T-helper 2 cell treated with Interferon-gamma antibody and Interleukin-4, amounts not matched to agents 5 μg/mL and 100 μg/mL, for 36 hours (primary cell): ENCODE measurements at regions not wholly inside any gene's neighbourhood (a gene's known extent, or its start where the extent isn't known, plus 50 kb on each side); places are given as distances from the start of the nearest gene placed in this dataset.

Experiments
- DNase-seq: peaks from one replicate; pipeline ENCODE4 v3.0.0; 2021; ENCODE audit warnings: low spot score
- H3K27ac Mint-ChIP-seq: one replicate; pipeline ENCODE4 v1.8.0; 2021; ENCODE audit warnings: mild to moderate bottlenecking, mixed read lengths
- H3K27me3 Mint-ChIP-seq: one replicate; pipeline ENCODE4 v1.8.0; 2021; ENCODE audit warnings: low read depth, mixed read lengths
- H3K36me3 Mint-ChIP-seq: one replicate; pipeline ENCODE4 v1.8.0; 2021; ENCODE audit warnings: low read depth, mixed read lengths
- H3K4me1 Mint-ChIP-seq: one replicate; pipeline ENCODE4 v1.8.0; 2021; ENCODE audit warnings: low read depth, mixed read lengths
- H3K4me3 Mint-ChIP-seq: one replicate; pipeline ENCODE4 v1.8.0; 2022; ENCODE audit warnings: mild to moderate bottlenecking, moderate library complexity, mixed read lengths
- H3K9me3 Mint-ChIP-seq: one replicate; pipeline ENCODE4 v1.8.0; 2021; ENCODE audit warnings: mixed read lengths

DNA sequence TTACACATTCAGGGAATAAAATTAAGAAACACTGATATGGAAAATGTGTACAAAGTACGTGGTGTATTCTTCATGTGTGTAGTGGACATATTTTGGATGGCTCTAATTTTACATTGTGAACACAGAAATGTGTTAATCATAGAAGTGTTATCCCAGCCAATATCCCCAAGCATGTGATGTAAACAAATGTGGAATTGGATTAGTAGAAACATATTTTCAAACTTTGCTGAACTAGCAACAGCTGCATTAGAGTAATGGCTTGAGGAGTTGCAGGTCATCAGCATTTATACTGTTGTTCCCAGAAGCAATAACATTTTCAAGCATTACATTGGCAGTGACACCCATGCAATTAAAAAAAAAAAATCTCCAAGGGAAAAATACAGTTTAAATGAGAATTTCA, 600.6 kb downstream of the SLITRK1 start:
- Mint-ChIP-seq H3K27ac (no peak overlapping the region), H3K27me3 (no peaks in the 10 kb centered on the region), H3K4me3 (no peak overlapping the region), H3K36me3 (no peaks in the 10 kb centered on the region), H3K4me1 (no peaks in the 10 kb centered on the region), H3K9me3 (peaks cover 11% of the 10 kb centered on the region)
- DNase-seq, result no peak

GRCh38 chr13:83274679-83275078, 607.6 kb downstream of the SLITRK1 start:
- H3K27me3 Mint-ChIP-seq, result no peaks in the 10 kb centered on the region
- H3K27ac Mint-ChIP-seq, result no peak overlapping the region
- no peaks in the 10 kb centered on the region for H3K36me3 Mint-ChIP-seq
- H3K4me3 Mint-ChIP-seq, result no peak overlapping the region
- H3K4me1 Mint-ChIP-seq, result no peaks in the 10 kb centered on the region
- H3K9me3 Mint-ChIP-seq, result peaks cover 19% of the 10 kb centered on the region
- DNase-seq, result no peak

DNA sequence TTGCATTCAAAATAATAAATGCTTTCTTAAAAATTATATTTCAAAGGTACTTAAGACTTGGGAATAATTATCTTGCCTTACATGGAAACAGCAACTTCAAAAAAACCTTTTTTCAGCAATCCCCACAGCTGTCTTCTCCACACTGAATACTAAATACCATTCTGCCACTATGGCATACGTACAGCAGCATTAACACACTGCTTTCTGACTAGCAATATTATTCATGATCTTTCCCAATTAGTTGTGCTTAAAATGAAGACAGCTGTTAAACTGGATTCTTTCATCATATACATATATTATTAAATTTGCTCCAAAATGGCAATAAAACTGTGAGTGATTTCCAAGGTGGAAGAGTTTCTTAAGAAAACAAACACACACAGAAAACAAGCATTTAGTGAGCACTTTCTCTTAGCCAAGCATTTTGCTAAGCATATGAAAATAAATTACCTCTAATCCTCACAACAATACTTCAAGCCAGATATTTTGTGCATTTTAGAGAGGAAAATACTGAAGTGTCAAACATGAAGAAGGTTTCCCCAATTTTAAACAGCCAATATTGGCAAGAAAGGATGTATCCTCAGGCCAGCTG, 609.5 kb downstream of the SLITRK1 start:
- no peak for DNase-seq
- H3K9me3 Mint-ChIP-seq, result peaks cover 19% of the 10 kb centered on the region
- no peak overlapping the region for H3K27ac Mint-ChIP-seq
- H3K36me3 Mint-ChIP-seq, result no peaks in the 10 kb centered on the region
- H3K4me3 Mint-ChIP-seq, result no peak overlapping the region
- no peaks in the 10 kb centered on the region for H3K4me1 Mint-ChIP-seq
- no peaks in the 10 kb centered on the region for H3K27me3 Mint-ChIP-seq

- no peak overlapping the region for H3K4me3 Mint-ChIP-seq
- H3K9me3 Mint-ChIP-seq, result peaks cover 16% of the 10 kb centered on the region
- no peaks in the 10 kb centered on the region for H3K4me1 Mint-ChIP-seq
- H3K27me3 Mint-ChIP-seq, result no peaks in the 10 kb centered on the region
- H3K36me3 Mint-ChIP-seq, result no peaks in the 10 kb centered on the region
- no peak for DNase-seq
- no peak overlapping the region for H3K27ac Mint-ChIP-seq
These were observed 610.2 kb downstream of the SLITRK1 start for GRCh38 chr13:83272076-83272475.

- Mint-ChIP-seq H3K36me3 (no peaks in the 10 kb centered on the region), H3K4me3 (no peak overlapping the region), H3K27me3 (no peaks in the 10 kb centered on the region), H3K9me3 (peaks cover 24% of the 10 kb centered on the region), H3K27ac (no peak overlapping the region), H3K4me1 (no peaks in the 10 kb centered on the region)
- no peak for DNase-seq
These were observed 617.0 kb downstream of the SLITRK1 start for GRCh38 chr13:83265279-83265678.

DNA sequence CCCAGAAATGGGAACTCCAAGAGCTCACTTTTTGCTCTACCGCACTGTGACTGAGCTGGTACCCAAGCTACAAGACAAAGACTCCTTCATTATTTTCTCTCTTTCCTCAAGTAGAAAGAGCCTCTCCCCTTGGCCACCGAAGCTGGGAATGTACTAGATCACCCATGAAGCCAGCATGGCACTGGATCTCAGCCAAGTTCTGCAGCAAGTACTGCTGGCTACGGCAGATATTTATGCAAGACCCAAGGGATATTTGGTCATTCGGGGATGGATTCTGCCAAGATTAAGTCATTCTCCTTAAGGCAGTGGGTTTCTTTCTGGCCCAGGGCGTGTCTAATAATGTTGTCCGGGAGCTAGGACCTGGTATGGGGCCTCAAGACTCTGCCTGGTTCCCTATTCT, 633.5 kb downstream of the SLITRK1 start:
- Mint-ChIP-seq H3K4me1 (no peaks in the 10 kb centered on the region), H3K4me3 (no peak overlapping the region), H3K9me3 (peaks cover 28% of the 10 kb centered on the region), H3K27ac (no peak overlapping the region), H3K36me3 (no peaks in the 10 kb centered on the region), H3K27me3 (no peaks in the 10 kb centered on the region)
- DNase-seq, result no peak

DNA sequence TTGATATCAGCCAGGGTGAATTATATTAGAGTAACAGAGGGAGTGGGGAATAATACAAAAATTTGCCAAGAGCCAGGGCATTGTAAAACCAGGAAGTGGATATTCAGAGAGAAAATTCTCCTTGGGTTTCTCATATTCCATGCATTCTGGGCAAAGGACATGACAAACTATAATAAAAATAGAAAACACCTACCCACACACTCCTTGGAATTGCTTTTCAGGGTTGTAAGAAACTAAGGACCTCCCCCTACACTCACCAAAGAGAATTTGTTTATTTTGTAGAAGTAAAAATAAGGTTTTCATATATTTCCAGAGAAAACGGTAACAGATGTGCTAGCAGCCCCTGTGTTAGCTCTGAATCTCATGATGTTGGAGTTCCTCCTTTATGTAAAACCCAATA, 649.6 kb downstream of the SLITRK1 start:
- no peak for DNase-seq
- Mint-ChIP-seq H3K27ac (no peak overlapping the region), H3K36me3 (no peaks in the 10 kb centered on the region), H3K9me3 (peaks cover 16% of the 10 kb centered on the region), H3K4me3 (no peak overlapping the region), H3K27me3 (no peaks in the 10 kb centered on the region), H3K4me1 (no peaks in the 10 kb centered on the region)

DNA sequence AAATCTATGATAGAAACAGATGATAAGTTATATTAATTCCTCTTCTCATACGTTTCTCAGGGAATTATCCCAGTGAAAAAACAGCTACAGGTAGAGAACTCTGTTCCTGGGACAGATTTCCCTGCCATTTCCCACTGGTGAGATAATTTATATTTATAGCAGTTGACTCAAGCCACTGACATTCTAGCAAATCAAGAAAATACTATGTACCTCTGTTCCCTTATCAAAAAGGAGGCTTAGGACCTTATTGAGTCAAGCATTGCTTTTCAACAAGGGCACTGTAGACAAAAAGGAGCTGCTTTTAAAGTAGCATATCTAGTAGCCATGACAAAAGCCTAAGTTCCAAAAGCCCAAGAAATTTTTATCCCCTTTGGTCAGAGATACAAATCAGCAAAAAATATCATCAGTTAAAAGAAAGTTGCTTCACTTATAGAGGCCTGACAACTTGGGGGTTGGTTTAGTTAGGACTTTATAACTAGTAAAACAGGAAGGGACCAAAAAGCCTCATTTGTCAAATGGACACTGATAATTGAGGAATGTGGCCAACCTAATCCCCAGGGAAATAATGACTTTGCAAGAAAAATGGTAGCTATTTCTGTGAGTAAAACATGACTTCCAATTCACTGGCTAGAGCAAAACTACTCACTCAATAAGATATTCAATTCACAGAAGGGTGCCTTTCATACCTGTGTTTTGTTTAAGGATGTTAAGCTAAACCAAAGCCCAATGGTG, 652.5 kb downstream of the SLITRK1 start:
- Mint-ChIP-seq H3K9me3 (peaks cover 10% of the 10 kb centered on the region), H3K27me3 (no peaks in the 10 kb centered on the region), H3K4me1 (no peaks in the 10 kb centered on the region), H3K36me3 (no peaks in the 10 kb centered on the region), H3K4me3 (no peak overlapping the region), H3K27ac (no peak overlapping the region)
- DNase-seq, result no peak

- Mint-ChIP-seq H3K36me3 (no peaks in the 10 kb centered on the region), H3K27me3 (no peaks in the 10 kb centered on the region), H3K27ac (no peak overlapping the region), H3K4me1 (no peaks in the 10 kb centered on the region), H3K9me3 (peaks cover 12% of the 10 kb centered on the region), H3K4me3 (no peak overlapping the region)
- DNase-seq, result no peak
These were observed 658.7 kb downstream of the SLITRK1 start for GRCh38 chr13:83223546-83223945.

DNA sequence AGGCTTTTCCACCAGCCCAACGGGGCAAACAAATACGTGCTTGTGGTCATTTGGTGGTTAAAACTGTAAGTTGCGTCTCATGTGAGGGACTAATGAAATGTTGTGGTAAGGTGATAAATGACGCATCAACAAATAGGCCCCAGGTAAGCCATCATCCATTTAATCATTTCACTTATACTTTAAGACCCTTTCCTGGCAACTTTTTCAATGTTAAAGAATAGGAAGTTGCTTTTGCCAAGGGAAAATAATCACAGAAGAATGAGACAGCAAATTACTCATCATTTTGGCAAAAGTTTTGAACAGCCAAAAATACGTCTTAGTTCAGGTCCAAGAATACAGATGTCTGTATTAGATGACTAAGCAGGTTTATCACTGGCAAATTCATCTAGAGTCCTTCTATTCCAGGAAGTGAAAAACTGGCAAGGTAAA, 660.4 kb downstream of the SLITRK1 start:
- H3K27me3 Mint-ChIP-seq, result no peaks in the 10 kb centered on the region
- no peak overlapping the region for H3K4me3 Mint-ChIP-seq
- H3K36me3 Mint-ChIP-seq, result no peaks in the 10 kb centered on the region
- H3K4me1 Mint-ChIP-seq, result no peaks in the 10 kb centered on the region
- no peak for DNase-seq
- no peak overlapping the region for H3K27ac Mint-ChIP-seq
- peaks cover 20% of the 10 kb centered on the region for H3K9me3 Mint-ChIP-seq

GRCh38 chr13:83221256-83221655, 661.0 kb downstream of the SLITRK1 start:
- H3K27ac Mint-ChIP-seq, result no peak overlapping the region
- peaks cover 20% of the 10 kb centered on the region for H3K9me3 Mint-ChIP-seq
- no peaks in the 10 kb centered on the region for H3K36me3 Mint-ChIP-seq
- DNase-seq, result no peak
- no peak overlapping the region for H3K4me3 Mint-ChIP-seq
- no peaks in the 10 kb centered on the region for H3K4me1 Mint-ChIP-seq
- H3K27me3 Mint-ChIP-seq, result no peaks in the 10 kb centered on the region

- H3K9me3 Mint-ChIP-seq, result peaks cover 18% of the 10 kb centered on the region
- H3K27me3 Mint-ChIP-seq, result no peaks in the 10 kb centered on the region
- H3K36me3 Mint-ChIP-seq, result no peaks in the 10 kb centered on the region
These were observed 662.0 kb downstream of the SLITRK1 start for GRCh38 chr13:83220241-83220640.

DNA sequence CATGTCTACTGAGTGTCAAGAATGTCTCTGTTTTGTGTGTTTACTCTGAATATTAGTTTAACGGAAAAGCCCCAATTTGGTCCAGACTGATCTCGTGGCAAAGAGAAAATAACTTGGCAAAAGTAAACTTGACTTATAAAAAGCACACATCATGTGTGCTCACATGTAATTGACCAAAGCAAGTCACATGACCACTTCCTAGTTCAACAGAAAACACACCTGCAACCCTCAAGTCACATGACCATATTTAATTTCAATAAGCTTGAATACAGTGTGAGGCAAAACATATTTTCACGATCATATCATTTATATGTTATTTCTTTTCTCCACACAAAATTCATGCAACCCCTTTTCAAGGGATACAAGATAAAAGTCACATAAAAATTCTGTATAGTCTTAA, 662.4 kb downstream of the SLITRK1 start:
- Mint-ChIP-seq H3K27me3 (no peaks in the 10 kb centered on the region), H3K4me1 (no peaks in the 10 kb centered on the region), H3K36me3 (no peaks in the 10 kb centered on the region), H3K9me3 (peaks cover 18% of the 10 kb centered on the region), H3K27ac (no peak overlapping the region), H3K4me3 (no peak overlapping the region)
- no peak for DNase-seq

More at GRCh38 chr13:83220241-83220640, 662.0 kb downstream of the SLITRK1 start:
- Mint-ChIP-seq H3K4me3 (no peak overlapping the region), H3K4me1 (no peaks in the 10 kb centered on the region), H3K27ac (no peak overlapping the region)
- no peak for DNase-seq

GRCh38 chr13:83216479-83217245, 665.6 kb downstream of the SLITRK1 start:
- no peaks in the 10 kb centered on the region for H3K4me1 Mint-ChIP-seq
- H3K4me3 Mint-ChIP-seq, result no peak overlapping the region
- no peak overlapping the region for H3K27ac Mint-ChIP-seq
- no peaks in the 10 kb centered on the region for H3K27me3 Mint-ChIP-seq
- no peaks in the 10 kb centered on the region for H3K36me3 Mint-ChIP-seq
- peaks cover 24% of the 10 kb centered on the region for H3K9me3 Mint-ChIP-seq
- no peak for DNase-seq
